ENCODE measurements at regions not wholly inside any gene's neighbourhood (a gene's known extent, or its start where the extent isn't known, plus 50 kb on each side); places are given as distances from the start of the nearest gene placed in this dataset.

DNA sequence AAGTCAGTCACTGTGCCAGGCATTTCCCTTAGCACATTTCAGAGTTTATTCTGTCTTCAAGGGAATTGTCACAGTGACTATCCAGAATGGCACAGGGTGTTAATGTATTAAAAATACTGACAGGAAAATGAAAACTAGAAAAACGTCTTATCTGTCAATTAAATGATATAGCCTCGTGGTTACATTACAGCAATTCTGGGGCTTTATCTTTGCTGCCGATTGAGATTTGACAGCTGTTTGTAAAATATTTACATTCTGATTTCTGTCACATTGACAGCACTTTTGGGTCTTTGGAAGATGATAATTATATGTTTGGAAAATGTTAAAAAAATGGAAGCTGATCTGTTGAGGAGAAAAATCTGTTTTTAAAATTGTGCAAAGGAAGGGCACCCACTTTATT is 250.0 kb downstream of the CHRM3 start:
- TF ChIP-seq, protein P1, sequence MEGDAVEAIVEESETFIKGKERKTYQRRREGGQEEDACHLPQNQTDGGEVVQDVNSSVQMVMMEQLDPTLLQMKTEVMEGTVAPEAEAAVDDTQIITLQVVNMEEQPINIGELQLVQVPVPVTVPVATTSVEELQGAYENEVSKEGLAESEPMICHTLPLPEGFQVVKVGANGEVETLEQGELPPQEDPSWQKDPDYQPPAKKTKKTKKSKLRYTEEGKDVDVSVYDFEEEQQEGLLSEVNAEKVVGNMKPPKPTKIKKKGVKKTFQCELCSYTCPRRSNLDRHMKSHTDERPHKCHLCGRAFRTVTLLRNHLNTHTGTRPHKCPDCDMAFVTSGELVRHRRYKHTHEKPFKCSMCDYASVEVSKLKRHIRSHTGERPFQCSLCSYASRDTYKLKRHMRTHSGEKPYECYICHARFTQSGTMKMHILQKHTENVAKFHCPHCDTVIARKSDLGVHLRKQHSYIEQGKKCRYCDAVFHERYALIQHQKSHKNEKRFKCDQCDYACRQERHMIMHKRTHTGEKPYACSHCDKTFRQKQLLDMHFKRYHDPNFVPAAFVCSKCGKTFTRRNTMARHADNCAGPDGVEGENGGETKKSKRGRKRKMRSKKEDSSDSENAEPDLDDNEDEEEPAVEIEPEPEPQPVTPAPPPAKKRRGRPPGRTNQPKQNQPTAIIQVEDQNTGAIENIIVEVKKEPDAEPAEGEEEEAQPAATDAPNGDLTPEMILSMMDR (IDR thresholded peaks at IDR 0.05; ENCODE audit: low read depth, low read length): no peak
- TF ChIP-seq EZH2phosphoT487 (IDR thresholded peaks at IDR 0.05; ENCODE audit: low read depth): no peak
